Effector memory CD8-positive, alpha-beta T cell (primary cell): ENCODE measurements at regions not wholly inside any gene's neighbourhood (a gene's known extent, or its start where the extent isn't known, plus 50 kb on each side); places are given as distances from the start of the nearest gene placed in this dataset.
A peak's percentile ranks its signal among the peaks of the same experiment; 100 is the strongest.

Experiments
- ATAC-seq: fragments of 150-1000 bp; cut with Tn5 transposase; replicated peaks from 2 replicates; pipeline ENCODE4 v1.10.0; 2021; ENCODE audit warnings: mild to moderate bottlenecking, moderate library complexity
- DNase-seq, 3 experiments: peaks; one replicate each; pipeline ENCODE4 v3.0.0; 2021
- H3K27ac Mint-ChIP-seq, 2 donors: one replicate each; pipeline ENCODE4 v1.8.0; 2022; ENCODE audit warnings: mild to moderate bottlenecking in 2 of 2, mixed read lengths in 2 of 2, moderate library complexity in 2 of 2
- H3K27me3 Mint-ChIP-seq, 2 donors: one replicate each; pipeline ENCODE4 v1.8.0; 2022; ENCODE audit warnings: mixed read lengths in 2 of 2
- H3K36me3 Mint-ChIP-seq: one replicate; pipeline ENCODE4 v1.8.0; 2022; ENCODE audit warnings: mild to moderate bottlenecking, moderate library complexity, mixed read lengths; ENCODE audit not compliant: insufficient read depth
- H3K4me1 Mint-ChIP-seq, 2 donors: one replicate each; pipeline ENCODE4 v1.8.0; 2022; ENCODE audit warnings: low read depth in 2 of 2, mixed read lengths in 2 of 2
- H3K4me3 Mint-ChIP-seq, 2 donors: one replicate each; pipeline ENCODE4 v1.8.0; 2022; ENCODE audit warnings: mild to moderate bottlenecking in 2 of 2, mixed read lengths in 2 of 2, moderate library complexity in 2 of 2
- H3K9me3 Mint-ChIP-seq, 2 donors: one replicate each; pipeline ENCODE4 v1.8.0; 2022; ENCODE audit warnings: mixed read lengths in 2 of 2

- H3K36me3 Mint-ChIP-seq: no peaks in the 10 kb centered on the region
- H3K9me3 Mint-ChIP-seq: no peaks in the 10 kb centered on the region
- ATAC-seq: no peak
- H3K27me3 Mint-ChIP-seq: peaks cover 4 to 11% of the 10 kb centered on the region in 2 donors
- no peaks in the 10 kb centered on the region for H3K4me1 Mint-ChIP-seq
- DNase-seq: no peak
- H3K27ac Mint-ChIP-seq: no peak overlapping the region
- no peak overlapping the region for H3K4me3 Mint-ChIP-seq
These were observed 255.0 kb downstream of the TBL1XR1 start for GRCh38 chr3:176942305-176942704.

- ATAC-seq (no peak), DNase-seq (no peak)
- no peaks in the 10 kb centered on the region for H3K4me1 Mint-ChIP-seq
These were observed 255.6 kb downstream of the TBL1XR1 start for GRCh38 chr3:176941689-176942088.

GRCh38 chr3:176939022-176939817, 258.1 kb downstream of the TBL1XR1 start:
- H3K27ac Mint-ChIP-seq: no peak overlapping the region
- H3K36me3 Mint-ChIP-seq: no peaks in the 10 kb centered on the region
- H3K4me3 Mint-ChIP-seq: no peak overlapping the region
- H3K4me1 Mint-ChIP-seq: no peaks in the 10 kb centered on the region
- DNase-seq: peak; percentile 18 to 23 (median 21)
- H3K9me3 Mint-ChIP-seq: no peaks in the 10 kb centered on the region
- H3K27me3 Mint-ChIP-seq: peaks cover 11 to 41% of the 10 kb centered on the region in 2 donors
- ATAC-seq: peak; percentile 65

More at GRCh38 chr3:176941689-176942088, 255.6 kb downstream of the TBL1XR1 start:
- H3K9me3 Mint-ChIP-seq: no peaks in the 10 kb centered on the region
- peaks cover 4 to 17% of the 10 kb centered on the region in 2 donors for H3K27me3 Mint-ChIP-seq
- no peak overlapping the region for H3K4me3 Mint-ChIP-seq
- H3K36me3 Mint-ChIP-seq: no peaks in the 10 kb centered on the region
- no peak overlapping the region for H3K27ac Mint-ChIP-seq

- no peak overlapping the region for H3K4me3 Mint-ChIP-seq
- H3K27ac Mint-ChIP-seq: no peak overlapping the region
- H3K4me1 Mint-ChIP-seq: no peaks in the 10 kb centered on the region
- no peaks in the 10 kb centered on the region for H3K9me3 Mint-ChIP-seq
- peaks cover 19 to 43% of the 10 kb centered on the region in 2 donors for H3K27me3 Mint-ChIP-seq
- no peak for ATAC-seq
- DNase-seq: no peak
- H3K36me3 Mint-ChIP-seq: no peaks in the 10 kb centered on the region
These were observed 259.3 kb downstream of the TBL1XR1 start for GRCh38 chr3:176937994-176938393.

- no peak for DNase-seq
- no peaks in the 10 kb centered on the region for H3K4me1 Mint-ChIP-seq
- H3K27me3 Mint-ChIP-seq: peaks cover 21 to 43% of the 10 kb centered on the region in 2 donors
- H3K36me3 Mint-ChIP-seq: no peaks in the 10 kb centered on the region
- H3K27ac Mint-ChIP-seq: no peak overlapping the region
- no peak overlapping the region for H3K4me3 Mint-ChIP-seq
- H3K9me3 Mint-ChIP-seq: no peaks in the 10 kb centered on the region
- no peak for ATAC-seq
These were observed 259.7 kb downstream of the TBL1XR1 start for GRCh38 chr3:176937541-176937940.

- ATAC-seq (no peak), DNase-seq (no peak)
- Mint-ChIP-seq H3K9me3 (no peaks in the 10 kb centered on the region), H3K27me3 (peaks cover 21 to 35% of the 10 kb centered on the region in 2 donors), H3K4me1 (no peaks in the 10 kb centered on the region), H3K4me3 (no peak overlapping the region), H3K36me3 (no peaks in the 10 kb centered on the region), H3K27ac (no peak overlapping the region)
These were observed 261.9 kb downstream of the TBL1XR1 start for GRCh38 chr3:176935194-176935888.

- Mint-ChIP-seq H3K27ac (no peak overlapping the region), H3K36me3 (no peaks in the 10 kb centered on the region), H3K27me3 (peaks cover 21 to 33% of the 10 kb centered on the region in 2 donors), H3K4me3 (no peak overlapping the region), H3K4me1 (no peaks in the 10 kb centered on the region), H3K9me3 (no peaks in the 10 kb centered on the region)
- ATAC-seq: no peak
- no peak for DNase-seq
These were observed 262.6 kb downstream of the TBL1XR1 start for GRCh38 chr3:176934698-176935097.

GRCh38 chr3:176933704-176934103, 263.6 kb downstream of the TBL1XR1 start:
- no peak overlapping the region for H3K27ac Mint-ChIP-seq
- DNase-seq: no peak
- no peaks in the 10 kb centered on the region for H3K36me3 Mint-ChIP-seq
- H3K4me1 Mint-ChIP-seq: no peaks in the 10 kb centered on the region
- ATAC-seq: no peak
- no peaks in the 10 kb centered on the region for H3K9me3 Mint-ChIP-seq
- peaks cover 27 to 33% of the 10 kb centered on the region in 2 donors for H3K27me3 Mint-ChIP-seq
- no peak overlapping the region for H3K4me3 Mint-ChIP-seq

GRCh38 chr3:176932433-176932832, 264.8 kb downstream of the TBL1XR1 start:
- H3K27ac Mint-ChIP-seq: no peak overlapping the region
- peaks cover 25 to 33% of the 10 kb centered on the region in 2 donors for H3K27me3 Mint-ChIP-seq
- H3K9me3 Mint-ChIP-seq: no peaks in the 10 kb centered on the region
- H3K36me3 Mint-ChIP-seq: no peaks in the 10 kb centered on the region
- no peak overlapping the region for H3K4me3 Mint-ChIP-seq
- DNase-seq: no peak
- no peak for ATAC-seq
- H3K4me1 Mint-ChIP-seq: no peaks in the 10 kb centered on the region

GRCh38 chr3:176931991-176932390, 265.3 kb downstream of the TBL1XR1 start:
- Mint-ChIP-seq H3K27me3 (peaks cover 28 to 29% of the 10 kb centered on the region in 2 donors), H3K9me3 (no peaks in the 10 kb centered on the region), H3K27ac (no peak overlapping the region), H3K4me3 (no peak overlapping the region), H3K36me3 (no peaks in the 10 kb centered on the region), H3K4me1 (no peaks in the 10 kb centered on the region)
- DNase-seq (no peak), ATAC-seq (no peak)

- Mint-ChIP-seq H3K4me3 (no peak overlapping the region), H3K36me3 (no peaks in the 10 kb centered on the region), H3K9me3 (no peaks in the 10 kb centered on the region), H3K4me1 (peaks cover 0 to 4% of the 10 kb centered on the region in 2 donors), H3K27ac (no peak overlapping the region), H3K27me3 (peaks cover 29 to 30% of the 10 kb centered on the region in 2 donors)
- DNase-seq (no peak), ATAC-seq (no peak)
These were observed 266.3 kb downstream of the TBL1XR1 start for GRCh38 chr3:176930942-176931341.

- no peaks in the 10 kb centered on the region for H3K36me3 Mint-ChIP-seq
- H3K27ac Mint-ChIP-seq: no peak overlapping the region
- ATAC-seq: no peak
- DNase-seq: no peak
- H3K4me1 Mint-ChIP-seq: peaks cover 0 to 4% of the 10 kb centered on the region in 2 donors
- H3K4me3 Mint-ChIP-seq: no peak overlapping the region
- no peaks in the 10 kb centered on the region for H3K9me3 Mint-ChIP-seq
- H3K27me3 Mint-ChIP-seq: peaks cover 10 to 21% of the 10 kb centered on the region in 2 donors
These were observed 268.7 kb downstream of the TBL1XR1 start for GRCh38 chr3:176928582-176928931.

GRCh38 chr3:176927706-176928581, 269.3 kb downstream of the TBL1XR1 start:
- H3K36me3 Mint-ChIP-seq: no peaks in the 10 kb centered on the region
- peaks cover 0 to 4% of the 10 kb centered on the region in 2 donors for H3K4me1 Mint-ChIP-seq
- DNase-seq: no peak
- H3K9me3 Mint-ChIP-seq: no peaks in the 10 kb centered on the region
- no peak for ATAC-seq
- H3K27ac Mint-ChIP-seq: no peak overlapping the region
- H3K27me3 Mint-ChIP-seq: peaks cover 13 to 15% of the 10 kb centered on the region in 2 donors
- no peak overlapping the region for H3K4me3 Mint-ChIP-seq
